NCI-H2196 treated with DMSO at 0.1 percent for 48 hours (cell line): ENCODE measurements at regions not wholly inside any gene's neighbourhood (a gene's known extent, or its start where the extent isn't known, plus 50 kb on each side); places are given as distances from the start of the nearest gene placed in this dataset.

ENCODE experiments used
- DNase-seq: peaks from one replicate; lab custom pipeline; 2025; ENCODE audit not compliant: unreplicated experiment; lab: John Stamatoyannopoulos, UW

GRCh38 chr10:44326474-44327030 is 58.3 kb downstream of the CXCL12 start:
- no peak for DNase-seq

- DNase-seq, result no peak
Measured at GRCh38 chr10:44325596-44326307, 59.1 kb downstream of the CXCL12 start.

- DNase-seq, result peak; percentile 14
Measured at GRCh38 chr10:44325157-44325556, 59.7 kb downstream of the CXCL12 start.

- no peak for DNase-seq
Measured at GRCh38 chr10:44323838-44324237, 61.1 kb downstream of the CXCL12 start.

GRCh38 chr10:44322137-44322536 is 62.8 kb downstream of the CXCL12 start:
- DNase-seq, result no peak

- DNase-seq, result no peak
Measured at GRCh38 chr10:44320756-44321155, 64.1 kb downstream of the CXCL12 start.

GRCh38 chr10:44317856-44318255 is 67.0 kb downstream of the CXCL12 start:
- no peak for DNase-seq

- no peak for DNase-seq
Measured at GRCh38 chr10:44316922-44317215, 68.0 kb downstream of the CXCL12 start.

GRCh38 chr10:44316187-44316921 is 68.5 kb downstream of the CXCL12 start:
- no peak for DNase-seq

- no peak for DNase-seq
Measured at GRCh38 chr10:44314802-44315460, 70.0 kb downstream of the CXCL12 start.

- no peak for DNase-seq
Measured at GRCh38 chr10:44313761-44314165, 71.1 kb downstream of the CXCL12 start.

- DNase-seq, result no peak
Measured at GRCh38 chr10:44312401-44312800, 72.5 kb downstream of the CXCL12 start.

GRCh38 chr10:44311563-44312051 is 73.3 kb downstream of the CXCL12 start:
- DNase-seq, result no peak

GRCh38 chr10:44310762-44311562 is 73.9 kb downstream of the CXCL12 start:
- DNase-seq, result peak; percentile 1

GRCh38 chr10:44309939-44310761 is 74.7 kb downstream of the CXCL12 start:
- no peak for DNase-seq

- DNase-seq, result no peak
Measured at GRCh38 chr10:44309361-44309760, 75.5 kb downstream of the CXCL12 start.

GRCh38 chr10:44308935-44309334 is 76.0 kb downstream of the CXCL12 start:
- no peak for DNase-seq

GRCh38 chr10:44307691-44308090 is 77.2 kb downstream of the CXCL12 start:
- DNase-seq, result no peak

GRCh38 chr10:44306762-44307161 is 78.1 kb downstream of the CXCL12 start:
- no peak for DNase-seq

- DNase-seq, result no peak
Measured at GRCh38 chr10:44306147-44306710, 78.7 kb downstream of the CXCL12 start.
